Endodermal cell (in vitro differentiated cells): ENCODE measurements at regions not wholly inside any gene's neighbourhood (a gene's known extent, or its start where the extent isn't known, plus 50 kb on each side); places are given as distances from the start of the nearest gene placed in this dataset.

Experiments used
- DNase-seq: peaks from one replicate; pipeline ENCODE4 v3.0.0-alpha.2; 2017
- H3K27ac ChIP-seq: 2 replicates; pipeline ENCODE4 v1.5.1; 2013; ENCODE audit warnings: mild to moderate bottlenecking, low read depth, low read length, moderate library complexity
- H3K27me3 ChIP-seq: 2 replicates; pipeline ENCODE4 v1.6.1; 2013; ENCODE audit warnings: mild to moderate bottlenecking, low read length, moderate library complexity; ENCODE audit not compliant: insufficient read depth, control insufficient read depth, poor library complexity, severe bottlenecking
- H3K36me3 ChIP-seq: 2 replicates; pipeline ENCODE4 v1.7.0; 2013; ENCODE audit warnings: mild to moderate bottlenecking, low read length, moderate library complexity; ENCODE audit not compliant: control insufficient read depth, insufficient read depth
- H3K4me1 ChIP-seq: one replicate; pipeline ENCODE4 v1.7.0; 2013; ENCODE audit warnings: low read length; ENCODE audit not compliant: control insufficient read depth, insufficient read depth
- H3K4me3 ChIP-seq: 2 replicates; pipeline ENCODE4 v1.5.1; 2013; ENCODE audit warnings: mild to moderate bottlenecking, low read length, moderate library complexity
- H3K9ac ChIP-seq: 2 replicates; pipeline ENCODE4 v1.6.1; 2013; ENCODE audit warnings: mild to moderate bottlenecking, low read length, moderate library complexity; ENCODE audit not compliant: poor library complexity, severe bottlenecking; ENCODE audit errors: extremely low read depth
- H3K9me3 ChIP-seq: 2 replicates; pipeline ENCODE4 v1.6.1; 2013; ENCODE audit warnings: mild to moderate bottlenecking, low read length, moderate library complexity; ENCODE audit not compliant: control insufficient read depth
- H3K27ac Mint-ChIP-seq: 2 replicates; pipeline ENCODE4 v1.8.0; 2020; ENCODE audit warnings: mixed read lengths
- H3K27me3 Mint-ChIP-seq: 2 replicates; pipeline ENCODE4 v1.8.0; 2021; ENCODE audit warnings: mild to moderate bottlenecking, mixed read lengths; ENCODE audit not compliant: insufficient read depth
- H3K36me3 Mint-ChIP-seq: 2 replicates; pipeline ENCODE4 v1.8.0; 2020; ENCODE audit warnings: low read depth, mixed read lengths
- H3K4me1 Mint-ChIP-seq: 2 replicates; pipeline ENCODE4 v1.8.0; 2020; ENCODE audit warnings: mixed read lengths
- H3K4me3 Mint-ChIP-seq: 2 replicates; pipeline ENCODE4 v1.8.0; 2020; ENCODE audit warnings: mild to moderate bottlenecking, moderate library complexity, mixed read lengths
- H3K9me3 Mint-ChIP-seq: 2 replicates; pipeline ENCODE4 v1.8.0; 2020; ENCODE audit warnings: mild to moderate bottlenecking, mixed read lengths
- CTCF ChIP-seq: fragments of 200-600 bp; sonication (generic); conservative IDR thresholded peaks from 2 replicates; pipeline ENCODE4 v1.5.0; 2021; ENCODE audit warnings: antibody characterized with exemption, mild to moderate bottlenecking
- WGBS, 2 experiments: methylation state at CpG; one replicate each; pipeline versions ENCODE4 v1.1.5 to v1.1.7; 2013; ENCODE audit warnings: missing lambda C conversion rate in 2 of 2, mixed read lengths in 1 of 2; ENCODE audit not compliant: insufficient coverage in 1 of 2, insufficient read length in 1 of 2; 5-methylcytosine and 5-hydroxymethylcytosine counted together

- H3K36me3 Mint-ChIP-seq, result peaks cover 2% of the 10 kb centered on the region
- no peak for DNase-seq
Measured at GRCh38 chr18:77980275-77980674, 730.6 kb downstream of the GALR1 start.

GRCh38 chr18:77981874-77982273 lies 732.2 kb downstream of the GALR1 start:
- no peak for DNase-seq
- no peaks in the 10 kb centered on the region for H3K4me1 ChIP-seq
- H3K27me3 Mint-ChIP-seq, result no peaks in the 10 kb centered on the region
- no peaks in the 10 kb centered on the region for H3K9me3 ChIP-seq
- no peaks in the 10 kb centered on the region for H3K27me3 ChIP-seq
- no peaks in the 10 kb centered on the region for H3K9me3 Mint-ChIP-seq
- H3K36me3 ChIP-seq, result no peaks in the 10 kb centered on the region
- no peaks in the 10 kb centered on the region for H3K4me1 Mint-ChIP-seq
- WGBS, 2 experiments, result 86 to 97% methylated on average over 1 to 2 of the region's 2 CpGs
- H3K9ac ChIP-seq, result no peak overlapping the region
- H3K27ac Mint-ChIP-seq, result no peak overlapping the region
- no peak overlapping the region for H3K4me3 ChIP-seq
- TF ChIP-seq CTCF, result no peak
- no peak overlapping the region for H3K27ac ChIP-seq
- H3K4me3 Mint-ChIP-seq, result no peak overlapping the region
- H3K36me3 Mint-ChIP-seq, result peaks cover 2% of the 10 kb centered on the region

More at GRCh38 chr18:77980275-77980674, 730.6 kb downstream of the GALR1 start:
- 88 to 91% methylated on average over 4 to 10 of the region's 10 CpGs for WGBS, 2 experiments
- no peaks in the 10 kb centered on the region for H3K36me3 ChIP-seq
- no peaks in the 10 kb centered on the region for H3K9me3 ChIP-seq
- H3K9ac ChIP-seq, result no peak overlapping the region
- Mint-ChIP-seq H3K27me3 (no peaks in the 10 kb centered on the region), H3K4me1 (no peaks in the 10 kb centered on the region), H3K27ac (no peak overlapping the region), H3K4me3 (no peak overlapping the region), H3K9me3 (no peaks in the 10 kb centered on the region)
- H3K27me3 ChIP-seq, result no peaks in the 10 kb centered on the region
- no peak overlapping the region for H3K27ac ChIP-seq
- H3K4me3 ChIP-seq, result no peak overlapping the region
- TF ChIP-seq CTCF, result no peak
- H3K4me1 ChIP-seq, result no peaks in the 10 kb centered on the region

GRCh38 chr18:77983270-77983669 lies 733.6 kb downstream of the GALR1 start:
- no peaks in the 10 kb centered on the region for H3K9me3 Mint-ChIP-seq
- H3K9me3 ChIP-seq, result no peaks in the 10 kb centered on the region

More at GRCh38 chr18:77983270-77983669, 733.6 kb downstream of the GALR1 start:
- WGBS, 2 experiments, result 93 to 94% methylated on average over 8 to 10 of the region's 10 CpGs
- H3K36me3 Mint-ChIP-seq, result no peaks in the 10 kb centered on the region
- no peak for DNase-seq
- no peak overlapping the region for H3K4me3 Mint-ChIP-seq
- Histone ChIP-seq H3K4me1 (no peaks in the 10 kb centered on the region), H3K27ac (no peak overlapping the region), H3K4me3 (no peak overlapping the region), H3K36me3 (no peaks in the 10 kb centered on the region), H3K27me3 (no peaks in the 10 kb centered on the region), H3K9ac (no peak overlapping the region)
- H3K27ac Mint-ChIP-seq, result no peak overlapping the region
- no peaks in the 10 kb centered on the region for H3K27me3 Mint-ChIP-seq
- no peaks in the 10 kb centered on the region for H3K4me1 Mint-ChIP-seq
- no peak for TF ChIP-seq CTCF
